DOHH2 (cell line): ENCODE measurements at regions not wholly inside any gene's neighbourhood (a gene's known extent, or its start where the extent isn't known, plus 50 kb on each side); places are given as distances from the start of the nearest gene placed in this dataset.

ENCODE experiments used
- H3F3A ChIP-seq: fragments of 200-600 bp; sonication (generic), shearing (Covaris generic); 2 replicates; pipeline ENCODE4 v1.6.0; 2016; ENCODE audit warnings: antibody characterized with exemption, mild to moderate bottlenecking; ENCODE audit not compliant: control insufficient read depth, insufficient read depth
- H3K27ac ChIP-seq: fragments of 200-600 bp; sonication (generic); 2 replicates; pipeline ENCODE4 v1.5.1; 2014; ENCODE audit warnings: low read depth, mild to moderate bottlenecking, low read length, moderate library complexity
- H3K27me3 ChIP-seq: fragments of 200-600 bp; sonication (generic); 2 replicates; pipeline ENCODE4 v1.6.1; 2014; ENCODE audit warnings: mild to moderate bottlenecking, low read length, mixed read lengths; ENCODE audit not compliant: control insufficient read depth
- H3K36me3 ChIP-seq: fragments of 200-600 bp; sonication (generic); 2 replicates; pipeline ENCODE4 v1.6.1; 2014; ENCODE audit warnings: mild to moderate bottlenecking, low read length, moderate library complexity, mixed read lengths; ENCODE audit not compliant: control insufficient read depth
- H3K4me1 ChIP-seq: fragments of 200-600 bp; sonication (generic); 2 replicates; pipeline ENCODE4 v1.6.1; 2014; ENCODE audit warnings: mild to moderate bottlenecking, low read length, mixed read lengths; ENCODE audit not compliant: control insufficient read depth
- H3K4me2 ChIP-seq: fragments of 200-600 bp; sonication (generic); 2 replicates; pipeline ENCODE4 v1.6.0; 2014; ENCODE audit warnings: mild to moderate bottlenecking, low read length, moderate library complexity
- H3K4me3 ChIP-seq: fragments of 200-600 bp; sonication (generic); 2 replicates; pipeline ENCODE4 v1.5.1; 2014; ENCODE audit warnings: mild to moderate bottlenecking, low read length, mixed read lengths
- H3K79me2 ChIP-seq: fragments of 200-600 bp; sonication (generic); 2 replicates; pipeline ENCODE4 v1.6.1; 2014; ENCODE audit warnings: mild to moderate bottlenecking, low read length, mixed read lengths; ENCODE audit not compliant: control insufficient read depth
- H3K9me2 ChIP-seq: fragments of 200-600 bp; sonication (generic); replicated peaks from 2 replicates; pipeline ENCODE4 v1.6.1; 2014; ENCODE audit warnings: mild to moderate bottlenecking, low read length, mixed read lengths; ENCODE audit not compliant: control insufficient read depth
- H3K9me3 ChIP-seq: fragments of 200-600 bp; sonication (generic); 2 replicates; pipeline ENCODE4 v1.6.1; 2014; ENCODE audit warnings: antibody characterized with exemption, low read length, mixed read lengths; ENCODE audit not compliant: control insufficient read depth, insufficient read depth
- H4K20me1 ChIP-seq: fragments of 200-600 bp; sonication (generic); 2 replicates; pipeline ENCODE4 v1.6.0; 2014; ENCODE audit warnings: low read depth, mild to moderate bottlenecking, antibody characterized with exemption, low read length, moderate library complexity; ENCODE audit not compliant: control insufficient read depth, insufficient read depth
- EZH2phosphoT487 ChIP-seq: fragments of 200-600 bp; sonication (generic); IDR thresholded peaks from 2 replicates; pipeline ENCODE4 v1.6.1; 2017; ENCODE audit warnings: borderline replicate concordance, mild to moderate bottlenecking, antibody characterized with exemption, low read length, moderate library complexity, mixed read lengths
- TF ChIP-seq, protein P1 (sequence below): fragments of 200-600 bp; sonication (generic); IDR thresholded peaks from one replicate; pipeline ENCODE4 v1.5.1; 2014; ENCODE audit warnings: antibody characterized with exemption, mild to moderate bottlenecking, low read depth, low read length; ENCODE audit not compliant: poor library complexity, severe bottlenecking

DNA sequence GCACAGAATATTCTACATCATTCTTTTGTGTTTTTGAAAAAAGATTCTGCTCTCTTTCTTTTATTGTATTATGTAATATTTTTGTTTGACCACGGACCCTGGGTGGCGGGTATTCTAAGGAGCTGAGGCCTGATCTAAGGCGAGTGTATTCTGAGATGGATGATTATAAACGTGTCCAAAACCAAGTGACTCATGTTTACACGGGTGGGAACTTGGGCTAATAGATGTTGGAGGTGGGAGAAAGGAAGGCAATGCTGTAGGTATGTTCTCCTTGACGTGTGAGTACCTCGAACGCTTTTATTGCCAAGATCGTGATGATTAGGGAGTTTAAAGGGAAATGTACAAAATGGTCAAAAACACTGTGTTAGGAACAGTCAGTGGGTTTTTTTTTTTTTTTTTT lies 188.9 kb upstream of the FAT1 start:
- Histone ChIP-seq H3K36me3 (no peaks in the 10 kb centered on the region), H3K9me3 (no peaks in the 10 kb centered on the region), H4K20me1 (no peaks in the 10 kb centered on the region), H3K4me1 (no peaks in the 10 kb centered on the region), H3F3A (no peaks in the 10 kb centered on the region), H3K27ac (no peak overlapping the region), H3K27me3 (no peaks in the 10 kb centered on the region), H3K4me2 (no peak overlapping the region), H3K9me2 (no peaks in the 10 kb centered on the region), H3K79me2 (no peaks in the 10 kb centered on the region), H3K4me3 (no peak overlapping the region)
- TF ChIP-seq, protein P1, sequence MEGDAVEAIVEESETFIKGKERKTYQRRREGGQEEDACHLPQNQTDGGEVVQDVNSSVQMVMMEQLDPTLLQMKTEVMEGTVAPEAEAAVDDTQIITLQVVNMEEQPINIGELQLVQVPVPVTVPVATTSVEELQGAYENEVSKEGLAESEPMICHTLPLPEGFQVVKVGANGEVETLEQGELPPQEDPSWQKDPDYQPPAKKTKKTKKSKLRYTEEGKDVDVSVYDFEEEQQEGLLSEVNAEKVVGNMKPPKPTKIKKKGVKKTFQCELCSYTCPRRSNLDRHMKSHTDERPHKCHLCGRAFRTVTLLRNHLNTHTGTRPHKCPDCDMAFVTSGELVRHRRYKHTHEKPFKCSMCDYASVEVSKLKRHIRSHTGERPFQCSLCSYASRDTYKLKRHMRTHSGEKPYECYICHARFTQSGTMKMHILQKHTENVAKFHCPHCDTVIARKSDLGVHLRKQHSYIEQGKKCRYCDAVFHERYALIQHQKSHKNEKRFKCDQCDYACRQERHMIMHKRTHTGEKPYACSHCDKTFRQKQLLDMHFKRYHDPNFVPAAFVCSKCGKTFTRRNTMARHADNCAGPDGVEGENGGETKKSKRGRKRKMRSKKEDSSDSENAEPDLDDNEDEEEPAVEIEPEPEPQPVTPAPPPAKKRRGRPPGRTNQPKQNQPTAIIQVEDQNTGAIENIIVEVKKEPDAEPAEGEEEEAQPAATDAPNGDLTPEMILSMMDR = no peak
- TF ChIP-seq EZH2phosphoT487 = no peak

DNA sequence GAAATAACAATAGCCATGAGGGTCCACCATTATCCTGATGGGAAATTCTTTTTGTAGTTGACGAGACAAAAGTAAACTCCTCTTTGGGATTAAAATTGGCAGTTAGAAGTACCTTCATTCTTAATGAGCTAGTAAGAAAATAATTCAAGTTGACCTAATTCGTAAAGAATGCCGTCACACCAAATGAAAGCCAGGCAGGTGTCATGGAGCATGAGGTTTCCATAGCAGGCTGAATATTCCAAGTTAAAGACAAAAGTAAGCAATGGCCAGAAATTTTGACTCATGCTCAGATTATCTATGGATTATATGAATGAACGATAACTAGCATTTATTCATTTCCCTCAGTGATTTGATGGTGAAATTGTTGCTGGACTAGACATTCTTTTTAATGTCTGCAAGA lies 192.2 kb upstream of the FAT1 start:
- Histone ChIP-seq H3K36me3 (no peaks in the 10 kb centered on the region), H3K4me1 (no peaks in the 10 kb centered on the region), H3K27ac (no peak overlapping the region), H3K9me2 (no peaks in the 10 kb centered on the region), H3K9me3 (no peaks in the 10 kb centered on the region), H4K20me1 (no peaks in the 10 kb centered on the region), H3K27me3 (no peaks in the 10 kb centered on the region), H3K4me3 (no peak overlapping the region), H3F3A (no peaks in the 10 kb centered on the region), H3K79me2 (no peaks in the 10 kb centered on the region), H3K4me2 (no peak overlapping the region)
- TF ChIP-seq, protein P1 = no peak
- TF ChIP-seq EZH2phosphoT487 = no peak

DNA sequence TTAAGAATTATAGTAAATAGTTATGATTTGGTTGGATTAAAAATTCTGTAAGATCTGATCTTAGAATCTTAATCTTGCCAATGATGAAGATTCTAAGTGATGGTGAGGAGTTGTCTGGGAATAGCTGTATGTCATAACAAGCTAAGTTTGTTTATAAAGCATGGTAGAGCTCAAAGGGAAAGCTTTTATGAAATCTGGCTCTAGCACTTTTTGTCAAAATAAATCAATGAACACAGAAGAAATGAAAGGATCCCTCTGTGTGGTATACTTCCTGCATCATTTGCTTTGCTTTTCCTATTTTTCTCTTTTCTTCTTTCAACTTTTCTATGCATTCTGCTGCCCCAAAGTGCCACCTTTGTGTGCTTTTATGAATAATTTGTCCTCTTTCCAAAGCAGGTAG lies 193.5 kb upstream of the FAT1 start:
- Histone ChIP-seq H3K27me3 (no peaks in the 10 kb centered on the region), H3K9me2 (no peaks in the 10 kb centered on the region), H3K9me3 (no peaks in the 10 kb centered on the region), H3K4me2 (no peak overlapping the region), H3K36me3 (no peaks in the 10 kb centered on the region), H3K4me1 (no peaks in the 10 kb centered on the region), H3K27ac (no peak overlapping the region), H3F3A (no peaks in the 10 kb centered on the region), H3K4me3 (no peak overlapping the region), H4K20me1 (no peaks in the 10 kb centered on the region), H3K79me2 (no peaks in the 10 kb centered on the region)
- TF ChIP-seq, protein P1 = no peak
- no peak for TF ChIP-seq EZH2phosphoT487

DNA sequence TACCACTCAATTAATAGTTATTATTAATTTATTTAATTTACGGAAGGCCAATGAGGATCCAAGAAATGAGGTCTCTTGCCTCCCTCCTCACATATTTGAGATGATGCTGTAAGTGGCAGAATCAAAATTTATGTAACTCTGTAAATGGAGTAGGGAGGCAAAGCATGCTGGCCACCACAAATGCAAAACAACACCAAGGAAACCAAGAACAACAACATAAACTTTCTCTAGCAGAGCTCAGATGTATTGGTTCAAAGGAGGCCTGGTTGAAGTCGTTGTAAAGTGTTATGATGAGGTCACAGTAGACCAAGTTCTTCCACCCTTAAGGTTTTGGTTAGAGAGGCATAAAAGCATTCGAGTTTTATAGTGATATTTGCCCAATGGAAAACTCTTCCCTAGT lies 194.8 kb upstream of the FAT1 start:
- TF ChIP-seq, protein P1 = no peak
- TF ChIP-seq EZH2phosphoT487 = no peak
- Histone ChIP-seq H3K9me2 (no peaks in the 10 kb centered on the region), H3K36me3 (no peaks in the 10 kb centered on the region), H3K4me3 (no peak overlapping the region), H3F3A (no peaks in the 10 kb centered on the region), H4K20me1 (no peaks in the 10 kb centered on the region), H3K4me1 (no peaks in the 10 kb centered on the region), H3K9me3 (no peaks in the 10 kb centered on the region), H3K79me2 (no peaks in the 10 kb centered on the region), H3K4me2 (no peak overlapping the region), H3K27ac (no peak overlapping the region), H3K27me3 (no peaks in the 10 kb centered on the region)
